ENCODE measurements at regions not wholly inside any gene's neighbourhood (a gene's known extent, or its start where the extent isn't known, plus 50 kb on each side); places are given as distances from the start of the nearest gene placed in this dataset.
A peak's percentile ranks its signal among the peaks of the same experiment; 100 is the strongest.

DNA sequence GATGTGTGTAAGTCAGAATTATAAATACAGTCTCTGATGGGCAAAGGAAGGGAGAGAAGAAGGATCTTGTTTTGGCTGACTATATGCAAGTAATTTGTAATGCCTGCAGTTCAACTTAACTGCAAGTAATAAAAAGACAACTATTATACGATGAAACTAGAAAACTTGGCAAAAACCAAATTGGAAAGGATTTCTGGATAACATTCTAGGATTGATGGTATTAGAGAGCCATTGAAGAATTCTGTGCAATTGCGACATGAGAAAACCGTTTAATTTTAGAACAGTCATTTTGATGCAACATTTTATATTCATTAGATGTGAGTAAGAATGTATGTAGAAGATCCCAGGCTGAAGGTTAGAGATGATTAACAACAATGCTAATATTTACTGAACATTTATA is 1334.1 kb downstream of the EFNB2 start:
- 80 to 91% methylated on average over 3 of the region's 3 CpGs for WGBS, 2 donors
- intact Hi-C loops (cut with DNase I): loop anchor here in 1 of 10 donors (10.0 kb wide), 1 partner anchor 427 kb away; no protein-coding TSS in a partner anchor
- DNase-seq (no peak), ATAC-seq (no peak)
- H3K4me3 ChIP-seq: no peak overlapping the region
- H3K9me3 ChIP-seq: no peaks in the 10 kb centered on the region
- TF ChIP-seq, protein P1, sequence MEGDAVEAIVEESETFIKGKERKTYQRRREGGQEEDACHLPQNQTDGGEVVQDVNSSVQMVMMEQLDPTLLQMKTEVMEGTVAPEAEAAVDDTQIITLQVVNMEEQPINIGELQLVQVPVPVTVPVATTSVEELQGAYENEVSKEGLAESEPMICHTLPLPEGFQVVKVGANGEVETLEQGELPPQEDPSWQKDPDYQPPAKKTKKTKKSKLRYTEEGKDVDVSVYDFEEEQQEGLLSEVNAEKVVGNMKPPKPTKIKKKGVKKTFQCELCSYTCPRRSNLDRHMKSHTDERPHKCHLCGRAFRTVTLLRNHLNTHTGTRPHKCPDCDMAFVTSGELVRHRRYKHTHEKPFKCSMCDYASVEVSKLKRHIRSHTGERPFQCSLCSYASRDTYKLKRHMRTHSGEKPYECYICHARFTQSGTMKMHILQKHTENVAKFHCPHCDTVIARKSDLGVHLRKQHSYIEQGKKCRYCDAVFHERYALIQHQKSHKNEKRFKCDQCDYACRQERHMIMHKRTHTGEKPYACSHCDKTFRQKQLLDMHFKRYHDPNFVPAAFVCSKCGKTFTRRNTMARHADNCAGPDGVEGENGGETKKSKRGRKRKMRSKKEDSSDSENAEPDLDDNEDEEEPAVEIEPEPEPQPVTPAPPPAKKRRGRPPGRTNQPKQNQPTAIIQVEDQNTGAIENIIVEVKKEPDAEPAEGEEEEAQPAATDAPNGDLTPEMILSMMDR (IDR thresholded peaks at IDR 0.05): no peak
- H3K36me3 ChIP-seq: no peaks in the 10 kb centered on the region
- H3K27me3 ChIP-seq: no peaks in the 10 kb centered on the region
- no peak overlapping the region for H3K27ac ChIP-seq
- no peaks in the 10 kb centered on the region for H3K4me1 ChIP-seq

- H3K36me3 ChIP-seq: no peaks in the 10 kb centered on the region
- TF ChIP-seq, protein P1 (IDR thresholded peaks at IDR 0.05): no peak
- intact Hi-C loops (cut with DNase I): loop anchor here in 1 of 10 donors (10.0 kb wide), 1 partner anchor 425 kb away; no protein-coding TSS in a partner anchor
Measured at GRCh38 chr13:105200181-105200580, 1335.3 kb downstream of the EFNB2 start.

DNA sequence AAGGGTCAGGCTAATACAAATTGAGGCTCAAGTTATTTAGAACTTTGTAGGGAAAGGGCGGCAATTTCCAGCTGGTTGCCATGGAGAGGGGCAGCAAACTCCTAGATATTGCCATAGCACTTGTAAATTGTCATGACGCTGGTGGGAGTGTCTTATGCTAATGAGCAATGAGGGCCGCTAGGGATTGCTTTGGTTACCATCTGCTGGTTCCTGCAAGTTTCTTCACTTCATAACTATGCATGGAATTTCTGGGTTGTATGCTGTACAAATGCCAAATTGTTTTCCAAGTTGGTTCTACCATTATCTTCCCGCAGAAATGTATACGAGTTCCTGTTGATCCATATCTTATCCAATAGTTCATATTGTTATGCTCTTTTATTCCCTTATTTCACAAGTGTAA is 1339.4 kb downstream of the EFNB2 start:
- no peak for DNase-seq
- Histone ChIP-seq H3K27me3 (no peaks in the 10 kb centered on the region), H3K4me1 (no peaks in the 10 kb centered on the region), H3K9me3 (no peaks in the 10 kb centered on the region), H3K27ac (no peak overlapping the region), H3K36me3 (no peaks in the 10 kb centered on the region), H3K4me3 (no peak overlapping the region)
- TF ChIP-seq, protein P1 (IDR thresholded peaks at IDR 0.05): no peak
- peak in 1 of 8 donors; percentile 39 for ATAC-seq
- WGBS, 2 donors: 55 to 61% methylated on average over 5 of the region's 5 CpGs
- intact Hi-C loops (cut with DNase I): no loop called here

More at GRCh38 chr13:105200181-105200580, 1335.3 kb downstream of the EFNB2 start:
- DNase-seq: no peak
- Histone ChIP-seq H3K4me3 (no peak overlapping the region), H3K27me3 (no peaks in the 10 kb centered on the region), H3K4me1 (no peaks in the 10 kb centered on the region), H3K27ac (no peak overlapping the region), H3K9me3 (no peaks in the 10 kb centered on the region)
- ATAC-seq: no peak
- WGBS, 2 donors: 65 to 79% methylated on average over 4 of the region's 4 CpGs

- DNase-seq: no peak
- Histone ChIP-seq H3K4me1 (no peaks in the 10 kb centered on the region), H3K9me3 (no peaks in the 10 kb centered on the region), H3K27me3 (no peaks in the 10 kb centered on the region), H3K4me3 (no peak overlapping the region), H3K27ac (no peak overlapping the region), H3K36me3 (no peaks in the 10 kb centered on the region)
- 46 to 73% methylated on average over 5 of the region's 5 CpGs for WGBS, 2 donors
- ATAC-seq: no peak
- intact Hi-C loops (cut with DNase I): no loop called here
- TF ChIP-seq, protein P1 (IDR thresholded peaks at IDR 0.05): no peak
Measured at GRCh38 chr13:105193026-105193425, 1342.4 kb downstream of the EFNB2 start.
